ENCODE measurements at regions not wholly inside any gene's neighbourhood (a gene's known extent, or its start where the extent isn't known, plus 50 kb on each side); places are given as distances from the start of the nearest gene placed in this dataset.

- H3K9ac ChIP-seq (ENCODE audit: low read depth, low read length): no peak overlapping the region
- no peaks in the 10 kb centered on the region for H3K79me2 ChIP-seq (ENCODE audit: insufficient read depth, low read length)
- H4K20me1 ChIP-seq (ENCODE audit: insufficient read depth, low read length): no peaks in the 10 kb centered on the region
- H3K36me3 ChIP-seq (ENCODE audit: insufficient read depth, low read length): no peaks in the 10 kb centered on the region
- no peak overlapping the region for H3K4me3 ChIP-seq (ENCODE audit: low read depth in 1 of 2, low read length in 2 of 2)
- no peaks in the 10 kb centered on the region for H3K4me1 ChIP-seq (ENCODE audit: insufficient read depth, low read length)
- H3K9me3 ChIP-seq (ENCODE audit: insufficient read depth, low read length, severe bottlenecking): no peaks in the 10 kb centered on the region
- TF ChIP-seq EZH2 (IDR thresholded peaks at IDR 0.05; ENCODE audit: borderline replicate concordance, low read depth, low read length, severe bottlenecking): no peak
- TF ChIP-seq, protein P1, sequence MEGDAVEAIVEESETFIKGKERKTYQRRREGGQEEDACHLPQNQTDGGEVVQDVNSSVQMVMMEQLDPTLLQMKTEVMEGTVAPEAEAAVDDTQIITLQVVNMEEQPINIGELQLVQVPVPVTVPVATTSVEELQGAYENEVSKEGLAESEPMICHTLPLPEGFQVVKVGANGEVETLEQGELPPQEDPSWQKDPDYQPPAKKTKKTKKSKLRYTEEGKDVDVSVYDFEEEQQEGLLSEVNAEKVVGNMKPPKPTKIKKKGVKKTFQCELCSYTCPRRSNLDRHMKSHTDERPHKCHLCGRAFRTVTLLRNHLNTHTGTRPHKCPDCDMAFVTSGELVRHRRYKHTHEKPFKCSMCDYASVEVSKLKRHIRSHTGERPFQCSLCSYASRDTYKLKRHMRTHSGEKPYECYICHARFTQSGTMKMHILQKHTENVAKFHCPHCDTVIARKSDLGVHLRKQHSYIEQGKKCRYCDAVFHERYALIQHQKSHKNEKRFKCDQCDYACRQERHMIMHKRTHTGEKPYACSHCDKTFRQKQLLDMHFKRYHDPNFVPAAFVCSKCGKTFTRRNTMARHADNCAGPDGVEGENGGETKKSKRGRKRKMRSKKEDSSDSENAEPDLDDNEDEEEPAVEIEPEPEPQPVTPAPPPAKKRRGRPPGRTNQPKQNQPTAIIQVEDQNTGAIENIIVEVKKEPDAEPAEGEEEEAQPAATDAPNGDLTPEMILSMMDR (IDR thresholded peaks at IDR 0.05; ENCODE audit: borderline replicate concordance, extremely low read depth, low read length, poor library complexity, severe bottlenecking): no peak
- H3K27me3 ChIP-seq (ENCODE audit: insufficient read depth, low read length, poor library complexity): no peaks in the 10 kb centered on the region
- DNase-seq: no peak
- ATAC-seq (ENCODE audit: insufficient read depth, low read depth): no peak
- no peak overlapping the region for H2AFZ ChIP-seq (ENCODE audit: low read depth, low read length)
- no peak overlapping the region for H3K4me2 ChIP-seq (ENCODE audit: insufficient read depth, low read length)
- no peak overlapping the region for H3K27ac ChIP-seq (ENCODE audit: low read length)
These were observed 650.5 kb downstream of the RNF144B start for GRCh38 chr6:19037607-19038006.

GRCh38 chr6:19039287-19039686 lies 652.1 kb downstream of the RNF144B start:
- Histone ChIP-seq H3K27me3 (ENCODE audit: insufficient read depth, low read length, poor library complexity) (no peaks in the 10 kb centered on the region), H3K4me2 (ENCODE audit: insufficient read depth, low read length) (no peak overlapping the region), H3K27ac (ENCODE audit: low read length) (no peak overlapping the region), H3K9me3 (ENCODE audit: insufficient read depth, low read length, severe bottlenecking) (no peaks in the 10 kb centered on the region), H3K4me1 (ENCODE audit: insufficient read depth, low read length) (no peaks in the 10 kb centered on the region), H3K4me3 (ENCODE audit: low read depth in 1 of 2, low read length in 2 of 2) (no peak overlapping the region), H3K79me2 (ENCODE audit: insufficient read depth, low read length) (no peaks in the 10 kb centered on the region), H3K36me3 (ENCODE audit: insufficient read depth, low read length) (no peaks in the 10 kb centered on the region), H4K20me1 (ENCODE audit: insufficient read depth, low read length) (no peaks in the 10 kb centered on the region), H3K9ac (ENCODE audit: low read depth, low read length) (no peak overlapping the region), H2AFZ (ENCODE audit: low read depth, low read length) (no peak overlapping the region)
- ATAC-seq (ENCODE audit: insufficient read depth, low read depth): no peak
- TF ChIP-seq, protein P1 (IDR thresholded peaks at IDR 0.05; ENCODE audit: borderline replicate concordance, extremely low read depth, low read length, poor library complexity, severe bottlenecking): no peak
- TF ChIP-seq EZH2 (IDR thresholded peaks at IDR 0.05; ENCODE audit: borderline replicate concordance, low read depth, low read length, severe bottlenecking): no peak
- DNase-seq: no peak

DNA sequence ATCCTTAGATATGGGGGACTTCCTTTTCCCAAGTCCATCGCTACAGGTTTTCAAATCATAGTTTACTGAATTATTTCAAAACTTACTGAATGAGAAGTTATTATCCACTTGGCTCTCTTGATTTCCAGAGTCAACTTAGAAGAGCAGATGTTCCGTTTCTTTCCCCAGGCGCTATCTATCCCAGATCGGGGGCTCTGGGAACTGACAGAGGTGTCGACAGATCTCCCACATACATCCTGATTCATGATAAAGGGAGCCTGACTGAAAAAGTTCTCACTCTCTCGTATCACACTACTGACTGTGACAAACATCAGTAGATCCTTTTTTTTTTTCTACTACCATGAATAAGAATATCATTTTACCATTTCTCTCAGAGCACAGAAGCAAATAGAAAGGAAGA lies 654.8 kb downstream of the RNF144B start:
- H3K36me3 ChIP-seq (ENCODE audit: insufficient read depth, low read length): no peaks in the 10 kb centered on the region
- H3K9ac ChIP-seq (ENCODE audit: low read depth, low read length): no peak overlapping the region
- TF ChIP-seq, protein P1 (IDR thresholded peaks at IDR 0.05; ENCODE audit: borderline replicate concordance, extremely low read depth, low read length, poor library complexity, severe bottlenecking): no peak
- no peak overlapping the region for H3K27ac ChIP-seq (ENCODE audit: low read length)
- H3K4me2 ChIP-seq (ENCODE audit: insufficient read depth, low read length): no peak overlapping the region
- DNase-seq (no peak), ATAC-seq (ENCODE audit: insufficient read depth, low read depth) (no peak)
- no peaks in the 10 kb centered on the region for H3K27me3 ChIP-seq (ENCODE audit: insufficient read depth, low read length, poor library complexity)
- H4K20me1 ChIP-seq (ENCODE audit: insufficient read depth, low read length): no peaks in the 10 kb centered on the region
- no peaks in the 10 kb centered on the region for H3K79me2 ChIP-seq (ENCODE audit: insufficient read depth, low read length)
- no peak overlapping the region for H3K4me3 ChIP-seq (ENCODE audit: low read depth in 1 of 2, low read length in 2 of 2)
- no peak overlapping the region for H2AFZ ChIP-seq (ENCODE audit: low read depth, low read length)
- no peaks in the 10 kb centered on the region for H3K4me1 ChIP-seq (ENCODE audit: insufficient read depth, low read length)
- H3K9me3 ChIP-seq (ENCODE audit: insufficient read depth, low read length, severe bottlenecking): no peaks in the 10 kb centered on the region

GRCh38 chr6:19042420-19042819 lies 655.3 kb downstream of the RNF144B start:
- H3K79me2 ChIP-seq (ENCODE audit: insufficient read depth, low read length): no peaks in the 10 kb centered on the region
- no peak overlapping the region for H3K27ac ChIP-seq (ENCODE audit: low read length)
- no peaks in the 10 kb centered on the region for H3K27me3 ChIP-seq (ENCODE audit: insufficient read depth, low read length, poor library complexity)
- DNase-seq (no peak), ATAC-seq (ENCODE audit: insufficient read depth, low read depth) (no peak)
- H4K20me1 ChIP-seq (ENCODE audit: insufficient read depth, low read length): no peaks in the 10 kb centered on the region
- H3K4me1 ChIP-seq (ENCODE audit: insufficient read depth, low read length): no peaks in the 10 kb centered on the region
- TF ChIP-seq EZH2 (IDR thresholded peaks at IDR 0.05; ENCODE audit: borderline replicate concordance, low read depth, low read length, severe bottlenecking): no peak
- no peaks in the 10 kb centered on the region for H3K36me3 ChIP-seq (ENCODE audit: insufficient read depth, low read length)
- no peaks in the 10 kb centered on the region for H3K9me3 ChIP-seq (ENCODE audit: insufficient read depth, low read length, severe bottlenecking)
- H3K9ac ChIP-seq (ENCODE audit: low read depth, low read length): no peak overlapping the region
- H3K4me3 ChIP-seq (ENCODE audit: low read depth in 1 of 2, low read length in 2 of 2): no peak overlapping the region
- H3K4me2 ChIP-seq (ENCODE audit: insufficient read depth, low read length): no peak overlapping the region
- no peak overlapping the region for H2AFZ ChIP-seq (ENCODE audit: low read depth, low read length)
